ENCODE measurements at regions not wholly inside any gene's neighbourhood (a gene's known extent, or its start where the extent isn't known, plus 50 kb on each side); places are given as distances from the start of the nearest gene placed in this dataset.
"Not testable (repeated sequence)": the region's sequence is repeated elsewhere in the genome, so short reads cannot be mapped to it uniquely, and the experiment has no call there.

DNA sequence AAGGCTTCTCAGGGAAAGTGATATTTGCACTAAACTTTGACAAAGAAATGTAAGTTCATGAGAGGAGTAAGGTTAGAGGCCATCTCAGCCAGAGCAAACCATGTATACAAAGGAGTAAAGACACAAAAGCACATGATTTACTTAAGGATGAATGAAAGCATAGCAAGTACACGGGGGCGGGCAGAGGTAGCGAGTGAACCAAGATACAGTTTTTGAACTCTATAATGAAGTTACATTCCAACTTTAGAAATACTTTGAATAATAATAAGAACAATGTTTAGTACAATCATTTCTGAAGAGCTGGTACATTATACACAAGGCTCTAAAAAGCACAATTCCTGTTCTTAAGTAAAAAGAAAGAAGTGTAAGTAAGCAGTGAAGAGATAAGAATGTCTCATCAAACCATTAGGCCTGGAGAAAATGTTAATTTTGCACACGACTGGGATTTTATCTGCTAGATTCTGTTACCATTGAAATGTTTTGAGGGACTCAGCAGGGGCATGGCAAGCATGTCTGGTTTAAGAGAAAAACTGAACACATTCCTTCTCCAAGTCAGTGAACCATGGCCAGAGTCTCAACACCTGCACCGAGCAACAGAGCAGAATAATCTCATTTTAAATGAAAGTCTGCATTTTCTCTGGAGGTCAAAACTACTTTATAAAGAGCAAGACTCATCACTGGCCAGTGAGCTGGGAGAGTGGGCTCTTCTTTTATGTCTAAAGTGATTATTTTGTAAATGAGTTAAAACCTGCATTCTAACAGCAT lies 147.6 kb upstream of the TRPM3 start:
- no peak for DNase-seq

- no peak for DNase-seq
These were observed 142.0 kb upstream of the TRPM3 start for GRCh38 chr9:71263451-71263850.

GRCh38 chr9:71260419-71260818 lies 139.0 kb upstream of the TRPM3 start:
- DNase-seq = not testable (repeated sequence)

DNA sequence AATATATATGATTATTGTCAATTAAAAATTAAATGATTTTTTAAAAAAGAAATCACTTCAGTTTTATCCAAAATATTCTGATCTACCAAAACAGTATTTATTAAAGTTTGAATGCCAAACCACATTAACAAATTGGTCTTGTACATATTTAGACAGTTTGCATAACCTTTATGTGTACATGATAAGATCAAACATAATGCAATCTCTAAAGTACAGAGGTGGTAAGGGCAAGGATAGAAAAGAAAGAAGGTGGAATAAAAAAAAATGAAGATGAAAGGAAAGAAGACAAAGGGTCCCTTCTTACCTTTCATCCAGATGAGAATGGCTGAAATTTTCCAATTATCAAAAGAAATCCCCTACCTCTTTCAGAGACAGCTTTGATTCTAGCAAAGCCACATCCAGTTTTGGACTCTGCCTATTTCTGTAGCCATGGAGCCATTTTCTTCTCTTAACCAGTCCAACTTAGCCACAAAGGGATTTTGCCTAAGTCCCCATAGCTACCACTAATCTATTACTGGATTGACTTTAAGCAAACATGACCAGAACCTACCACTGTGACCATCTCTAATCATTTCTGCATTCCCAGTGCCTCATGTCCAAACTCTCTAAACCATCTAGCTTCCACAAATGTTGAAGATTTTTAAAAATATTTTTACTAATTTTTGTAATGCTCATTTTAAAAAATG lies 133.3 kb upstream of the TRPM3 start:
- no peak for DNase-seq

DNA sequence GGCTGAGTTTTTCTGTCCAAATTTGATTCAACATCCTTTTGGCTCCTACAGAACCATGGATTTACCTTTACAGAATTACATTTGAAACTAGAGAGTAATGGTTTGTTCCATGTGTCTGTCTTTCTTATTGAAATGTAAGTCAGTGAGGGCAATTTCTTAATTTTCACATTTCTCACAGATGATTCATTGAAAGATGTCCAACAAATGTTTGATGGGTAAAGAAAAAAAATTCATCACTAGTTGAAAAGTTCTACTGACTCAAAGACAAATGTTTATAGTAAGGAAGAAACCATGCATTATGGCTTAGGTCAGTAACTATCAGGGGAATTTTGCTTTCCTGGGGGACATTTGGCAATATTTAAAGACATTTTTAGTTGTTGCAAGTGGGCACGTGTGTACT lies 131.6 kb upstream of the TRPM3 start:
- no peak for DNase-seq

- no peak for DNase-seq
These were observed 129.2 kb upstream of the TRPM3 start for GRCh38 chr9:71250581-71250980.

DNA sequence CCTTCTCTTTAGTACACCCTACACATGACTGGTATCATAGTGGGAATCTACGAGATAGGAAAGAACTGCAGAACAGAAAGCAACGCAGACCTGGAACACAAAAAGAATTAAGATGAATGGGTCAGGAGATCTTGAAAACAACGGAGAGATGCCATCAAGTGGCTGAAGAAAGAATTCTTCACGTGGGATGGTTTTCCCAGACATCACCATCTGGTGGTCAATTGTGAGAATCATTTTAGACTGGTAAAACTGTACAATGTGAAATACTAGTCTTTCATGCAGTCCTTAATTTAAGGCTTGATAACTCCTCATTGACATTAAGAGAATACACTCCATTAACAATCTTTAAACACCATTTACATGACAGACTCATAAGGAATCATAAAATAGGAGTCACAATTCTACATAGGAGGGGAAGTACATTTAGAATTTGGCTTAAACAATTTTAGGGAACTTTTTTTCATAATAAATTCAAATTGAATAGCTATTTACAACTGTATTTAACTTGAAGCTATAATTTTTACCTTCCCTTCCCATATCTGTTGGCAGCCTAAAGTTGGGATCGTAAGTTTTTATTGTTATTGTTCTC lies 128.4 kb upstream of the TRPM3 start:
- DNase-seq = no peak

GRCh38 chr9:71245651-71246050 lies 124.2 kb upstream of the TRPM3 start:
- DNase-seq = no peak

GRCh38 chr9:71243951-71244350 lies 122.5 kb upstream of the TRPM3 start:
- no peak for DNase-seq

GRCh38 chr9:71242081-71242480 lies 120.7 kb upstream of the TRPM3 start:
- no peak for DNase-seq

GRCh38 chr9:71237051-71237450 lies 115.6 kb upstream of the TRPM3 start:
- DNase-seq = no peak

DNA sequence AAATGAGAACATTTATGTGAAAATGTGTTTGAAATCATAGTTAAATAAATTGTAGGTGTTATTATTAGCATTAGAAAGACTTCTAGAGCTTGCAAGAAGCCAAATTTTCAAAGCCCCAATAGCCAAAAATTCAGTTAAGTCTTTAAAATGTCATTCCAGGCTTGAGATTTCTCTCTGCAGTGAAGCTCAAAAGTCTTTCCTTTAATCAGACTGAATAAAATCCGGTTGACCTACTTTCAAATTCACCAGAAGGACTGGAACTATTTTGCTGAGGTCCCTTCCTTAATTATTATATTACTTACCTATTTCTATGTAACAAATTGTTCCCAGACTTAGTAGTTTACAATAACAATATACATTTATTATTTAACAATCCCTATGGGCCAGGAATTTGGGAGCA lies 112.2 kb upstream of the TRPM3 start:
- no peak for DNase-seq

GRCh38 chr9:71223953-71224538 lies 102.6 kb upstream of the TRPM3 start:
- DNase-seq = no peak

DNA sequence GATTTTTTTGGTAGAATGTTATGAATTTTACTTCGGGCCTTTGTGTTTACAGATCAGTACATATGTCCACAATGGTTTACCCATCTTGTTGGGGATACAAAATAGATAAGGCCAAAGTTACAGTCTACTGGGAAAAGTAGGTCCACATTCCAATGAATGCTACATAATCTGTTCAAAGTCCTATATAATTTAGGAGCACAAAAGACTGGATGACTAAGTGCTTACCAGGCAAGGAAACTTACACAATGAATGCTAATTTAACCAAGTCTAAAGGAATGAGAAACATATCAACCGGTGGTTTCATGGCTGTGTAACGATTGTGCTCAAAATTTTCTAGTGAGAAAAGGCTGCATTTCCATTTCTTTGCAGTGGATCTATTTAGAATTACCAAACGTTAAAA lies 97.4 kb upstream of the TRPM3 start:
- DNase-seq = no peak

DNA sequence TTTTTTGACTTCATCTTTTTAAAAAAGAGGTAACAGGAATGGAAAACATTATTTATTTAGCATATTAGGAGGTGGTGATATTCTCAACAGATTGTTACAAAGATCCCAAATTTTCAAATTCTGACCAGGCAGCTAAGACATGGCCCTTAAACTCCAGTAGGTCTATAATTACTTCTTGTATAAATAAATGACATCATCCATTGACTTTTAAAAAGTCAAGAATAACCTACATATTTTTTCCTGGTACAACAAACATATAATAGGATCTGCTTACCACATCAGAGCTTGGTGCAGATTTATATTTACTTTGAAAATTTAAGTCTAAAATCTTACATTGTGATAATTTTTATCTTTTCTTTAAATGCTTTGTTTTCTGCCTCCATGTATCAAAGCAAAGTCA lies 92.2 kb upstream of the TRPM3 start:
- DNase-seq = no peak

GRCh38 chr9:71210326-71210725 lies 88.9 kb upstream of the TRPM3 start:
- no peak for DNase-seq

DNA sequence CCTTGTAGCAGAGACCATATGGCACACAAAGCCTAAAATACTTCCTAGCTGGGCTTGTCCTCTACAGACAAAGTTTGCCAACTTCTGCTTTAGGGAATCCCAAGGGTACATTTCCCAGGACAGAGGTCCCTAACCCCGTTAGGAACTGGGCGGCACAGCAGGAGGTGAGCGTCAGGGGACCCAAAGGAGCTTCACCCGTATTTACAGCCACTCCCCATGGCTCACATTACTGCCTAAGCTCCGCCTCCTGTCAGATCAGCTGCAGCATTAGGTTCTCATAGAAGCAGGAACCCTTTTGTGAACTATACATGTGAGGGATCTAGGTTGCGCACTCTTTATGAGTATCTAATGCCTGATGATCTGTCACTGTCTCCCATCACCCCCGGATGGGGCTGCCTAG lies 88.5 kb upstream of the TRPM3 start:
- no peak for DNase-seq

DNA sequence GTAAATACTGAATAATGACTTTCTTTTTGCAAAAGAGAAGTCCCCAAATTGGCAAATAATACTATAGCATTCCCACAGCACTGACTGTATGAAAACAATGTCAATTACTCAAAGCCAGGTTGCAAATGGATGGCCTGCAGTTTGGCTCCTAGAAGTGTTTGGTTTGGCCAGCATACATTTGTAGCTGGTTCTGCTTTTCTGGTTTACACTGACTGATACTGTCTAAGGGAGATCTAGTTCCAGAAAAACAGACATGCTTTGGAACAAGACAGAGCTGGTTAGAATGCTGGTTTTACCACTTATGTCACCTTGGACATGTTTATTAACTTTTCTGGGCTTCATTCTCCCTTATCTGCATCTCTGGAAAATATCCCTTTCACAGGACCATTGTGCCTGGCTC lies 81.5 kb upstream of the TRPM3 start:
- no peak for DNase-seq

GRCh38 chr9:71191708-71192107 lies 70.3 kb upstream of the TRPM3 start:
- DNase-seq = no peak

- no peak for DNase-seq
These were observed 61.8 kb upstream of the TRPM3 start for GRCh38 chr9:71183251-71183650.

DNA sequence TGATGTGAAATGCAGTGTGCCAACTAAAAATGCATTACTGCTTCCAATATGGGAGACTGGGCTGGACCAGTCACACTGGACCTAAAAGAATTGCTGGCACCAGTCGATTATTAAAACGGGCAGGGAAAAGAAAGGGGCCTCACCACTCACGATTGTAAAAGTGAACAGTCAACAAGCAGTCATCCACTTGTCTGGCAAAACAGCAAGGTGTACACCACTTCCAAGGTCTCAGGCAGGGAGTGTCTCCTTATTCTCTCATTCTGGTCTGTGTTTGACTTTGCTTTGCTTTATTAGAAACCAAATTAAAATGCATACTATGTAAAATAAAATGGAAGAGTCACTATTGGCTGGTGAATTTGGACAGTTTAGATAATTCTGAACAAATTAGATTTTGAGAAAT lies 57.8 kb upstream of the TRPM3 start:
- DNase-seq = no peak

DNA sequence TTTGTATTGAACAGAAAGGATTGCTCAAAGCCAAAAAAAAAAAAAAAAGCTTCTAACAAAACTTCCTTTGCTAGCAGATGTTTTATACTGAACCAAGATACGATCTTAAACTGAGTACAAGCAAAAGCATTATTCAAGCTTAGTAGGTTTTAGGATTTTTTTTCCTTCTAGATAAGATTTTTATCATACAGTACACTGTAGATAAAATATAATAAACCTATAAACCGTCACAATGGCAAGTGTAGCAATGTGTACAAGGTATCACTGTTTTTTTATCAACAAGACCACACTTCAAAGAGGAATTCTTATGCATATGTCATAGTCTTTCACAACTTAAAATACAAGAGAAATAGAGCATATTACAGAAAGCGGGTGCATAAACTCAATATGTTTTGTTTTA lies 56.5 kb upstream of the TRPM3 start:
- DNase-seq = no peak

GRCh38 chr9:71171517-71171916 lies 50.1 kb upstream of the TRPM3 start:
- DNase-seq = no peak

Measured in stimulated activated CD4-positive, alpha-beta T cell treated with anti-CD3 and anti-CD28 coated beads, Interleukin-2, amount 100 ng/mL, for 24 hours (primary cell).